GM19023 (cell line): ENCODE measurements at regions not wholly inside any gene's neighbourhood (a gene's known extent, or its start where the extent isn't known, plus 50 kb on each side); places are given as distances from the start of the nearest gene placed in this dataset.
"Not testable (repeated sequence)": the region's sequence is repeated elsewhere in the genome, so short reads cannot be mapped to it uniquely, and the experiment has no call there.

Source experiments
- ATAC-seq: cut with Tn5 transposase; IDR thresholded peaks from one replicate; pipeline ENCODE4 v1.9.1; 2021; ENCODE audit warnings: mild to moderate bottlenecking, moderate library complexity; ENCODE audit not compliant: unreplicated experiment

DNA sequence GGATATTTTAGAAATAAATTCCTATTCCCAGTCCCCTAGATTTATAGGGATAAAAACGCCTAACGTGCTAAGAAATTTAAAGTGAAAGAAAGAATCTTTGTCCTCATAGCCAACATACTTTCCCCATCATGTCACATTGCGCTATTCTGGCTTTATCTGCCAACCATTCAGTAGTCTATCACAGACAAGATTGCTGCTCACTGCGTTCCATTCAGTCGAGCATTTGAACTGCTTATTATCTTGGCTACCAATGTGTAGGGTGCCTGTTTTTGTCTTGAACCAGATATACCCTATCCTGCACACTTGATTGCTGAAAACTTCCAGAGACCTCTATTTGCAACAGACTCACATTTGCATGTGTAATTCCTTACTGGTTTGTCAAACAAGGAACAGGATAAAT is 751.5 kb downstream of the EPHA7 start:
- no peak for ATAC-seq

DNA sequence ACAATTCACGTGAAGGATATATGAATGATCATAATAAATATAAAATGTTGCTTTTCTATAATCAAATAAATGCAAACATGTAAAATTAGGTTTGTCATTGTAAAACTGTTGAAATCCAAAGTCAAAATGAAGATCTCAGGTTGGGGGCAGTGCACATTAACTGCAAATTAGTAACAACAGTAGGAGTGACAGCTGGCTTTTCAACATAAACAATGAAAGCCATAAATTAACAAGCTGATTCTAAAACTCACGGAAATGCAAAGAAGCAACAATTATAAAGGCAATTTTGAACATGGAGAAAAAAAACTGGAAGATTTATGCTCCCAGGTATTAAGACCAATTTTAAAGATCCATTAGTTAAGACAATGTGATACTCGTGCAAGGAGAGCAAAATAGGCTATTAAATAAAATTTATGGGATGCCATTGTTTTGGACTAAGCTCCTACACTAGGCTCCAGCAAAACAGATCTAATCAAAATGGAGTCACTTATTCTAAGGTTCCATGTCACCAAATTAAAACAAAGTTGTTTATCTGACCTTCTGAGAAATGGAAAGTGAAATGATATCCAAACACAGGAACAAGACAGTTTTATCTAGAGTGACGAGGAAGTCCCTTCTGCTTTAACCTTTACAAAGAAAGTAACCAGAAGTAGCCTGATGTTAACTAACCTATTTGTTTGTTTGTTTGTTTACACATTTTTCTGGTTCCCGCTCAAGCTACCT is 770.8 kb downstream of the EPHA7 start:
- no peak for ATAC-seq

DNA sequence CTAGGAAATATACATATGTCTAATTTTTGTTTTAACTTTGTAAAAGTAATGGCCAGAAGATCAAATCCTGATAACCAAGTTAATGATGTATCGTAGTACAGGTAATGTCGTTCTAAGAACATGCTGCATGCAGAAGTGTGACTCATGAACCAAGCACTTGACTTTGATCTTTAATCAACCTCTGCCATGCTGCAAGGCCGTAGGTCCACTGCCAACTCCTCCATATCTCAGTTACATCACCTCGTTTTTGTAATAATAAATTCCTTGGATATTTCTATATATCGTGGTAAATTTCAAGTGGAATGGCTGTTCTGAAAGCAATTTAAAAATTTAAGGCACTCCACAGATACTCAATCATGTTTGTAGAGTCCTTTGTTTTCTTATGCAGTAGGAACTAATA is 771.7 kb downstream of the EPHA7 start:
- ATAC-seq, result no peak

DNA sequence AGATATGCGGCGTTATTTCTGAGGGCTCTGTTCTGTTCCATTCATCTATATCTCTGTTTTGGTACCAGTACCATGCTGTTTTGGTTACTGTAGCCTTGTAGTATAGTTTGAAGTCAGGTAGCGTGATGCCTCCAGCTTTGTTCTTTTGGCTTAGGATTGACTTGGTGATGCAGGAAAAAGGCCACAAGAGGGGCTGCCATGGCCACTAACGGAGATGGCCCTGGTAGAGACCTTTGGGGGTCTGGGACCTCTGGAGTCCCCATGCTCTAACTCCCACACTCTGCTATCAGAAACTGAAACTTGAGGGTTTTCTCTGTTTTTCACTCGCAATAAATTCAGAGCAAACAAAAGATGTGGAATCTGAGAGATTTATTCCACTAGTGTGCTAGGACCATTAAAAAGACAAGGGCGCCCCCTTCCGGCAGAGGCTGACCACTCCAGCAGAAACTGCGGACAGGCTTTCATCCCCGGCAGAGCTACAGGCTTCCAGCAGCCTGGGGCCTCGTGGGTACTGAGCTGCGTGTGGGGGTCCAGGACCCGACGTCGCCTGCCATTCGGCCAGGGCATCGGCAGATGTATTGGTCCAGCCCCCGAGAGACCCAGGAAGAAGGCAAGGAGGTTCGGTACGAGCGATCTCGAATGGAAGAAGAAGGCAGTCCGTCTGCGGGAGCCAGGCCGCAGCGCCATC is 775.1 kb downstream of the EPHA7 start:
- not testable (repeated sequence) for ATAC-seq

DNA sequence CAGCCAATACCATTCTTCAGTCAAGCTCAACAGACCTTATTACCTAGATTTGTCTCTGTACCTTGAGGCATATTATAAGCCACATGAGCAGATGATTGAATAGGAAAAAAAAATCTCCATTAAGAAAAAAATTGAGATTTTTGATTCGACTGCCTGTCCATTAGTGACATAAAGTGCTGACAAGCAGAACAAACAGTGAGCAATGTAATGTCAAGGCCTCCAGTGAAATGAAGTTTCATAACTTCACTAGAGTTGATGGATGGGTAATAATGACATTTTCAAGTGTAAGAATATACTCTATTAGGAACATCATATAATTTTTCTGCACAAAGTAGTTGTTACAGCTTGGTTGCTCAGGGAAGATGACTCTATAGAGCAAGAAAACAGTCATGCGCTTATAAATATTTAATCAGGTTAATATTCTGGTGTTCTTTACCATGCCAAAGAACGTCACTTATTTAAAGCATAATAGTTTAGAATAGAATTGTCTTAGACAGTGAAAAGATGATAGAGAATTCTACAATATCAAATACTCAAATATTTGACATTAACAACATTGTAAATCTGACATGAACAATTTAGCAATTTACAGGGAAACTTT is 783.7 kb downstream of the EPHA7 start:
- ATAC-seq, result no peak

DNA sequence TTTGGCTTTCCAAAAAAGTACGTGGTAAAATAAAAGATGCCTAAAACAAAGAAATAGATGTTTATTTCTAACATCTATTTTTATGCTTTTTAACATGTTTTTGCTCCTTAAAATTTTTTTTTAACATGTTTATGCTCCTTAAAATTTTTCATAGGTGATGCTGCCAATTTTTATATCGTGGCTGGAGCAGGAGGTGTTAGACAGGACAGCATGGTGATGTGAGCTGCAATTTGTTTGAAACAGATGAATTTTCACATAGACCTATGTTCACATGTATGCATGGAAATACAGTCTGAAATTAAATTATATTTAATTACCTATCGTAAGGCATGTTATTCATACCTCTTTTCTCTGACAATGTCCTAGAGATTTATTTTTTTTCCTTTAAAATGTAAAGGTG is 784.8 kb downstream of the EPHA7 start:
- no peak for ATAC-seq

DNA sequence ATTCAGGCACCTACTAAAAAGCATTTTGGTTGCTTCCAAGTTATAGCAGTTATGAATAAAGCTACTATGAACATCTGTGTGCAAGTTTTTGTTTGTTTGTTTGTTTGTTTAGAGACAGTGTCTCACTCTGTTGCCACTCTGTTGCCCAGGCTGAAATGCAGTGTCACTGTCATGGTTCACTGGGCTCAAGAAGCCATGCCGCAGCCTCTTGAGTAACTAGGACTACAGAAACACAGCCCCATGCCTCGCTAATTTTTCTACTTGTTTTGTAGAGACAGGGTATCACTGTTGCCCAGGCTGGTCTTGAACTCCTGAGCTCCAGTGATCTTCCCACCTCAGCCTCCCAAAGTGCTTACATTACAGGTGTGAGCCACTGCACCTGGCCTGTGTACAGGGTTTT is 795.9 kb downstream of the EPHA7 start:
- ATAC-seq, result no peak

DNA sequence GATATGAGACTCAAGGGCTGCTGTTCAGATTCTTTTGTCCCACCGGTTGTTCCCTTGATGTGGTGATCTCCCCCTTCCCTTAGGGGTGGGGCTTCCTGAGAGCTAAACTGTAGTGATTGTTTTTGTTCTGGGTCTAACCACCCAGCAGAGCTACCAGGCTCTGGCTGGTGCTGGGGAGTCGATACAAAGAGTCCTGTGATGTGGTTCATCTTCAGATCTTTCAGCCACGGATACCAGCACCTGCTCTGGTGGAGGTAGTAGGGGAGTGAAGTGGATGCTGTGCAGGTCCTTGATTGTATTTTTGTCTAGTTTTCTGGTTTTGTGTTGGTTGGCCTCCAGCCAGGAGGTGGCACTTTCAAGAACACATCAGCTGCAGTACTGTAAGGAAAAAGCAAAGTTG is 801.6 kb downstream of the EPHA7 start:
- no peak for ATAC-seq

DNA sequence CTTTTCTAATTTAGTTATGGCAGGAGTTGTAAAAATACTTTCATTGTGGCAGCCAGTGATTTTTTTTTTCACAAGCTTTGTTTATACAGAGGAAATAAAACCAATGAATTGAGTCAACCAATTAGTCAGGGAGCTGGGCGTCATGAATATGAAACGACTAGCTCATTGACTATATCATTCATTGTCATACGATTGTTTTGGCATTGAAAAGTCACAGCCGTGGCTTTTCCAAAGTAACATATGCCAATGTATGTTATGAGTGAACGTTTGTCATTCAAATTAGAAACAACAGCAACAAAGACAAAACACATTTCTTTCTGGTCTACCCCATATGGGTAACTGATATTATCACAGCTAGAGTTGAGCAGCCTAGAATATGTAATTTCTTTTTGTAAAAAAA is 810.6 kb downstream of the EPHA7 start:
- no peak for ATAC-seq

DNA sequence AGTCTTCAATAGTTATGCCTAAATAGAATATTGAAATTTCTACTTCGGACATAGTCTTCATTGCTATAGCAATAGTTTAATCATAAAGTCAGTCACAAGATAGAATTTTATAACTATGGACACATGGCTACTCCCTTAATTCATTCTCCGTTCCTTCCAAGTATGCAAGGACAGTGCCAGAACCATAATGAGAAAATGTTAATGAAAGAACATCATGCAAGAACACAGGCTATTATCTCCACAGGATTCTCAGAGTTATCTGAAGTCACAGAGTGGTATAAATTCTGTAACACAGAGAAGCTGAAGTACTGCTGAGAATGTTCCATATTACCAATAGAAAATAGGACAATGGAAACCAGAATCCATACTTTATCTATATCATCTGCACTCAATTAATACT is 826.2 kb downstream of the EPHA7 start:
- no peak for ATAC-seq

DNA sequence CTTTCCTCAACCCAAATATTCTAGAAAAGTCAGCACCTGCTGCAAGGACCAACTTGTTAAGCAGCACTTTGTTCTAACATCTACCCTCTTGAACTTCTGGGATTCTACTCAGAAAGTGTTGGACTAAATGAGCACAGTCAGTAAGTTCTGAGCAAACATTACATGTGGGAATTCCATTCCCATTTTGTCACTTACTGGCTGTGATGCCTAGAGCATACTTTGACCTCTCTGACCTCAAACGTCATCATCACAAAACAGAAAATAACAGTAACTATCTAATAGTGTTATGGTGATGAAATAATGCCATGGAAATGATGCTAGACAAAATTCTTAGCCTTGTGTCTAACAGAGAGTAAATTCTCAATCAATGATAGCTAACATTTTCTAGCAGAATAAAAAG is 829.4 kb downstream of the EPHA7 start:
- ATAC-seq, result no peak

DNA sequence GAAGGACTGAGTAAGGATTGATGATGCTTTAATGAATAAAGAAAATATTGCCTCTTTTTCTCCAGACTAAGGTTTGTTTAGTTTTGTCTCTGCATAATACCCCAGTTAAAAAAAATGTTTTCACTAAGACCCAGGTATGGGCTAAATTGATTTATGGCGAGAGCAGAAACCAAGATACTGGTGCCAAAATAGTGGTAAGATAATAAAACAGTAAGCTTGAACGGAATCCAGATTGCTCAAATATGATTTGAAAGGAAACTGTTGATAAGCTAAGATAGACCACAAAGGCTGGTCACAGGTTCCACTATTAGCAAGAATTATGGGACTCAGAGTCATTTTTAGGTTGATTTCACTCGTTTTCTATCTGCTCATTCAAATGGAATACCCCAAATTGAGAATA is 831.2 kb downstream of the EPHA7 start:
- ATAC-seq, result no peak

DNA sequence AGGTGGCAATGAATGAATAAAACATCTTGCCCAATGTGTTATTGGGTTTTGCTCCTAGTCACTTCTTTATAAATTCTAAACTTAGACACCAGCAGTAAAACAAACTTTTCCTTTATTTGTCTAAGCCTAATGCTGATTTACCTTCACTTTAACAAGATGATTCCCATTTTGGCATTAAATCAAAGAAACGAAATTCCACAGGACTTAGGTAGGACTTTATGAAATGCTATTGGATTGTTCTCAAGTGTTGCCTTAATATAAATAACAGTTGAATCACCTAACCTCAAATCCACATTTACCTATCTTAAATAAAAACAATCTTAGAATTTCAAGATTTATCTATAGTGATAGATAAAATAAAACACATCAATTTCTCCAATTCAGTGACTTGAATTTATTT is 831.8 kb downstream of the EPHA7 start:
- ATAC-seq, result no peak

DNA sequence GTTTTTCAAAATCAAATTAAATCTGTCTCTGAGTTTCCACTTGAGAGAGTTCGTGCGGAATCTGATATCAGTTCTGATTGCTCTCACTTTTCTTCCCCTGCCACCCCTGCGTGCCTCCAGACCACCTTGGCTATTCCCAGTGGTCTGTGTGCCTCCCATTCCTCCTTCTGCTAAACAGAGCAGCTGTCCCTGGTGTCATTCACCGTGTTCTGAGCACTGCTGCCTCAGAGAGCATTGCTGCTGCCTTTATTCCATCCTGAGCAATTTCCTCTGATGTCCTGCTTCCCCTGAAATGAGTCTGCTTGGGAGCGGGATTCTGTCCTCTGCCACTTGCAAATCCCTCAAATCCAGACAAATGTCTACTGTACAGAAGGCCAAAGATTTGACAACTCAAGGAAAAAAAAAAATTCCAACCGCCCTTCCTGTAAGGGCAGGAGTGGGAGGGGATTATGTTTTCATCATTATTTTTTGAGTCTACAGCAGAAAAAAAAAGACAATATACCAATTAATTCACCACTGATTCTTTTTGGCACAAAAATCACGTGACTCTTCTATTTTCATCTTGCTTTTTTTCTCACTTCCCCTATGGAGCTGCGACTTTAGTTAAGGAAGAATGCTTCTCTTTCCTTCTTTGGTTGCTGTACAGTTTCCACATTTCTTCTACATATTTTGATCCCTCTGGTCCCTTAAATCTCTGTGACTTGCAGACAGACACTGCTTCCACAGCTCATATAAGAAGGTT is 833.0 kb downstream of the EPHA7 start:
- no peak for ATAC-seq

DNA sequence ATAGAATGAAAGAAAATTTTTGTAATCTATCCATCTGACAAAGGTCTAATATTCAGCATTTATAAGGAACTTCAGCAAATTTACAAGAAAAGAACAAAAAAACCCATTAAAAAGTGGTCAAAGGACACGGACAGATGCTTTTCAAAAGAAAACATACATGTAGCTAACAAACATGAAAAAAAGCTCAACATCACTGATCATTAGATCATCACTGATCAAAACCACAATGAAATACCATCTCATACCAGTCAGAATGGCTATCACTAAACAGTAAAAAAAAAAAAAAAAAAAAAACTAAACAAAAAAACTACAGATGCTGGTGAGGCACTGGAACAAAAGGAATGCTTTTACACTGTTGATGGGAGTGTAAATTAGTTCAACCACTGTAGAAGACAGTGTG is 837.1 kb downstream of the EPHA7 start:
- no peak for ATAC-seq

DNA sequence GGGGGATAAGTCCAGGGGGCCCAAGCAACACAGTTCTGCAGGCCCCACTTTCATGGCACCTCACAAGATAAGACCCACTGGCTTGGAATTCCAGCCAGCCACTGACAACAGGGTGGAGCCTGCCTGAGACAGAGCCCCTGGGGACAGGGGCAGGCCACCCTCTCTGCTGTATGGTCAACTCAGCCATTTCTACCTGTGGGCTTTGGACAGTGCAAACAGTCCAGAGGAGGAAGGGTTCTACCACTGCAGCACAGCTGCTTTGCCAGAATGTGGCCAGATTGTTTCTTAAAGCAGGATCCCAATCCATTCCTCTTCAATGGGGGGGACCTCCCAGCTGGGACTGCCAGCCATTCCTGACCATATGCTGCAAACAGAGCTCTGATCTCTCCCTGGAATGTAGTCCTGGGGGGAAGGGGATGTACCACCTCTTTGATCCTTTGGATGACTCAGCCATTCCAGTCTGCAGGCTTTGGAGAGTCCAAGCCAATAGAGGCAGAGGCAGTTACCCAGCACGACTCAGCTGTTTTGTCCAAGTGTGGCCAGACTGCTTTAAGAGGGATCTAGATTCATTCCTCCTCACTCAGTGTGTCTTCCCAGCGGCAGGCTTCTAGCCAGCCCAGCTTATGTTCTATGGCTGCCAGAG is 842.2 kb downstream of the EPHA7 start:
- no peak for ATAC-seq

DNA sequence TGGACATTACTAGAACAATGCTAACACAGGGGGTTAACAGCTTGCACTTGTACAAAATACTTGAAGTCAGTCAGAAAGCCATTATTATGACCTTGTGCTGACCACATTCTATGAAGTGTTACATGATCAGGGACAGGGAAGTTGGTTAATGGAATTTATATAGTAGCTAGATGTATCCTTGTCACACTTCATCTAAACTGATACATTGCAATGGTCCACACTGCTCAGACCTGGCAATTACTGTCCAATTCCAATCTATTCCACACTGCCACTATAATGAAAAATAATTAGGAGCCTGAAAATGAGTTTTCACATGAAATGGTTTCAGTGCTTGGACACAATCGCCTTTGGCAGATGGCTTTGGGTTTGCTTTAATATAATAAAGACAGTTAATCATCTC is 850.8 kb downstream of the EPHA7 start:
- no peak for ATAC-seq

DNA sequence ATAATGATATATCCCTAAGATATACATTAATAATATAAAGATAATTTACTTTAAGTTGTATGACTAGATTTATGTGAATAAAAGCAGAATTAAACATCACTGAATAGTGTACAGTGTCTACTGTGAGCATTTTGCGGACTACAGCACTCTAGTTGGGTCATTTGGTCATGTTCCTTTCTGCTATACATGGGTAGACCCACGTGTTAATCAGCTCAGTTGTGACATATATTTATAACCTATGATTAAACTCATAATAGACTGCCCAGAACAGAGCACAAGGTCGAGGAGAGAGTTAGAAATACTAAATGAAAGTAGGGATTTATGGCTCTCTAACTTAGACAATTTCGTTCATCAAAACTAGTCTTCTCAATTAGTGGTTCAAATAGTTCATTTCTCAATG is 852.7 kb downstream of the EPHA7 start:
- no peak for ATAC-seq

DNA sequence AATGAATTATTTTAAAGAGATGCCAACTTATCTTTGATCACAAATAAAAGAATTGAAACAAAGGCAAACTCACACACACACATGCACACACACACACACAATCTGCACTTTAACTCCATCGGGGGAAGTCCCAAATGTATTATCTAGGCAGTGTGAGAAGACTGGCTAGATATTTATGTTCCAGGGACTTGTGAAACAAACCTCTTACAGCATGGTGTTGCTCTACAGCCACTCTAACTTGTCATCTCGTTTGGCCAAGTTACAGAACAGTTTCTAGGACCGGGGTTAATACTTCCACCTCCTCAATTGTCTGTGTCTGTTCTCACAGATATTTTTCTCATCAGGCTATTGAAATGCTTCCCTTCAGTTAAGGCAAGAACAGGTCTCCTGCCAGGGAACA is 855.0 kb downstream of the EPHA7 start:
- ATAC-seq, result no peak

DNA sequence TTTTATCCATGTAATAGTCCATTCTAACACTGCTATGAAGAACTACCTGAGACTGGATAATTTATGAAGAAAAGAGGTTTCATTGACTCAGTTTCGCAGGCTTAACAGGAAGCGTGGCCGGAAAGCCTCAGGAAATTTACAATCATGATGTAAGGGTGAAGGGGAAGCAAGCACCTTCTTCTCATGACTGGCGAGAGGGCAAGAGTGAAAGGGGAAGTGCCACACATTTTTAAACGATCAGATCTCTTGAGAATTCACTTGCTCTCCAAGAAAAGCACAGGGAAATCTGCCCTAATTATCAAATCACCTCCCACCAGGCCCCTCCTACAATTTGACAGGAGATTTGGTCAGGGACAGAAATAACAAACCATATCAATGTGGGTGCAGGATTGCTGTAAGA is 859.7 kb downstream of the EPHA7 start:
- ATAC-seq, result no peak

DNA sequence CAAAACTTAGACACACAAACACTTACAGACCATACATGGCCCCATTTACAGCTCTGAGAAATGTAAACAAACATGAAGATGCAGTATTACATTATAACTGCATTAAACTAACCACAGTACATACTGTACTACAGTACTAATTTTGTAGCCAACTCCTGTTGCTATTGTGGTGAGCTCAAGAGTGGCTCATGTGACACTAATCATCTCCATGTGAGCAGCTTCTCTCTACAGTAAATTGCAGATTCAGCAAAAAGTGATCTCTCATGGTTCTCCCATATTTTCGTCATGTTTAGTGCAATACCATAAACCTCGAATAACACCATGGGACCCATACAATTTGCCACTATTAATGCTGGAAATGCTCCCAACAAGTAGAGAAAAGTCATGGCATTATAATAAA is 860.4 kb downstream of the EPHA7 start:
- no peak for ATAC-seq
